VCaP (cell line): ENCODE measurements at regions not wholly inside any gene's neighbourhood (a gene's known extent, or its start where the extent isn't known, plus 50 kb on each side); places are given as distances from the start of the nearest gene placed in this dataset.

Experiments used
- H3K27ac ChIP-seq: fragments of 450-650 bp; 2 replicates; pipeline ENCODE4 v1.5.1; 2017
- TF ChIP-seq, protein P1 (sequence below): fragments of 450-650 bp; conservative IDR thresholded peaks from 2 replicates; pipeline ENCODE4 v1.5.1; 2017; ENCODE audit warnings: mild to moderate bottlenecking, moderate library complexity

DNA sequence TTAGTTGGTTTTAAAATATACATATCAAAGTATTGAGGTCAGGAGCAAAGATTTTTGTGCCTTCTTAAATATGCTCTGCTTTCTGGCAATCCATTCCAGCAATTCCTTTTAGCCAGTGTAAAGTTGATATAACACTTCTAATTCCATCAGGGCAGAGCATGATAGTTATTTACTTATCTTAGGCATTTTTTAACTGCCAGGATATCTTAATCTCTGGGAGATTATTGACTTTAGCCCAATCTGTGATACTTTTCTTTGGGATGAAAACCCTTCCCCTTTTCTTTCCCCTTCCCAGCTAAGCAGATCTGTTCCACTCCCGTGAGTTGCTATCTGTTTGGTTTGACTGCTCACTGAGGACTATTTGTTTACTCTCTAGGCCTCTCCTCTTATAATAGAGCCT is 168.7 kb upstream of the RSPO3 start:
- H3K27ac ChIP-seq = no peak overlapping the region
- TF ChIP-seq, protein P1, sequence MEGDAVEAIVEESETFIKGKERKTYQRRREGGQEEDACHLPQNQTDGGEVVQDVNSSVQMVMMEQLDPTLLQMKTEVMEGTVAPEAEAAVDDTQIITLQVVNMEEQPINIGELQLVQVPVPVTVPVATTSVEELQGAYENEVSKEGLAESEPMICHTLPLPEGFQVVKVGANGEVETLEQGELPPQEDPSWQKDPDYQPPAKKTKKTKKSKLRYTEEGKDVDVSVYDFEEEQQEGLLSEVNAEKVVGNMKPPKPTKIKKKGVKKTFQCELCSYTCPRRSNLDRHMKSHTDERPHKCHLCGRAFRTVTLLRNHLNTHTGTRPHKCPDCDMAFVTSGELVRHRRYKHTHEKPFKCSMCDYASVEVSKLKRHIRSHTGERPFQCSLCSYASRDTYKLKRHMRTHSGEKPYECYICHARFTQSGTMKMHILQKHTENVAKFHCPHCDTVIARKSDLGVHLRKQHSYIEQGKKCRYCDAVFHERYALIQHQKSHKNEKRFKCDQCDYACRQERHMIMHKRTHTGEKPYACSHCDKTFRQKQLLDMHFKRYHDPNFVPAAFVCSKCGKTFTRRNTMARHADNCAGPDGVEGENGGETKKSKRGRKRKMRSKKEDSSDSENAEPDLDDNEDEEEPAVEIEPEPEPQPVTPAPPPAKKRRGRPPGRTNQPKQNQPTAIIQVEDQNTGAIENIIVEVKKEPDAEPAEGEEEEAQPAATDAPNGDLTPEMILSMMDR = no peak

DNA sequence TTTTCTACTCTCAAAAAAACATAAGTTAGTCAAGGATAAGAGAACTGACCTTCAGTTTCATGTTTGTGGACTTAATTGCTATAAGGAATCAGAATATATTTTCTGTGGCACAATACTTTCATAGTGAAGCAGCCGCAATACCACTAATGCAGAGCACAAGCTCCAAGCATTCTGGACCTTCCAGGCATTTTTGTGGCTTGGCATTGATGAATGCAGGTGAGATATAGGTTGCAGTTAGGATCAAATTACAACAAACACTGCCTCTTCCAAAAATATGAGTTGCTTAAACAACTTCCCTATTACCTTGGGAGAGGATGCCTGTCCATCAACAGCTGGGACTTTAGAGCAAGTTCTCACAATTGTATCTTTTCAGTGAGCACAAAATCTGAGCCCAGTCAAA is 162.8 kb upstream of the RSPO3 start:
- TF ChIP-seq, protein P1 = no peak
- H3K27ac ChIP-seq = no peak overlapping the region

DNA sequence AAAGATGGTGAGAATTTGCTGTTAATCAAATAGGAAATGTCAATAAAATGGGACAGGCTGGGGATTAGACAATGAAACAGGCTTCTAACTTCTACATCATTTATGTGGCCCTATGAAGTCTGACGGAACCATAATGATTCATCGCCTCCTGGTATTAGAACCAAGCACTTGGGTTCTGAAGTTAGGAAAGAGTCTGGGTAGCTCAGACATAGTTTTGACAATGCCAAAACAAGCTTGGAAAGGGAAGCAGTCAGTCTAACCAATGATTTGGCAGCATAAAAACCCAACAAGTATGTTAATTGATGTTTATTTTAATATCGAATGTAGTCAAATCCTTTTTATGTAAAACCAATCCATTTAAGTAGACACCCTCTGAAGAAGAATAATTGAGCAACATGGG is 160.8 kb upstream of the RSPO3 start:
- TF ChIP-seq, protein P1 = no peak
- H3K27ac ChIP-seq = no peak overlapping the region

DNA sequence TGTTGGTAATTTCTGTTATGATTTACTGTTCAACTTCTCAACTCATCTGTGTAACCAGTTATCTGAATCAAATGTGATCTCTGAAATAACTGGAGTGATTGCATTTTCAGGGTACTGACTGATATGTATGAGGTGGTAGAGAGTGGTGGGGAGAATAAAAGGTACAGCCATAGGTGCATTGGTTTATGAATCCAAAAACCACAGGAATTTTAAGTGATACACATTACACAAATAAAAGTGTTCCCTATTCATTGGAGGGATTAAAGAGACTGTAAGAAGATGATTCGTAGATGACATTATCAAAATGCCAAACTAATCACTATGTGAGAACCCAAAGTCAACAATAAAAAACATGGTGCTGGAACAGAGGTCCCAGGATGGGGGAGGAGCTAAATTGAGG is 158.7 kb upstream of the RSPO3 start:
- TF ChIP-seq, protein P1 = no peak
- no peak overlapping the region for H3K27ac ChIP-seq

DNA sequence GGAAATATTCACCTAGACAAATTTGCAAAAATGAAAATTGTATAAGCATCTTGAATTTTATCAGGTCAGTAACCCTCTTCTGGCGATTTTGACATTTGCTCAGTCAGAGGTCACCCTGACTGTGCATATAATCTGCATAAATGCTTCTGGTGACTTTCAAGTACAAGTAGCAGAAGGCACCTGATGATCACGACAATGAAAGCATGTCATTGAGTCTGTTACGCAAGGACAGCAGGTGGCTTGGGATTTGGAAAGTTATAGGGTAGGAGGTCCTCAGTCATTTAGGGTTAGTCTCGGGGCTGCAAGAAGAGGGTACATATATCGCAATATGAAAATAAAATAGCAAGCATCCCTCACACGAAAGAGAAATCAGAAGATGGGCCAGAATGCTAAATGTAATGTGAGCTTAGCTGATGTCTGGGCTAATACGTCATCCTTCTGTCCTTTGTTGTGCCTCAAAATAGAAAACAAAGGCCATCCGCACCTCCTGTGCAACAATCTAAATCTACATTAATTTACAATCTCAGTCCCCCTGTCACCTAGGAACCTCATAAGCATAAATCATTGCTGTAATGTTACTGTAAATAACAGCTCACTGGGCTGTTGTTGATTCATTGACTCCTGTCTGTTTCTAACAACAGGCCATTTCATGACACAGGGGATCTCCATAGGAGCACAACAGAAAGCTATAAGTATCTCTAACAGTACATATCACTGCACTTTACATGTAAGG is 155.2 kb upstream of the RSPO3 start:
- TF ChIP-seq, protein P1 = no peak
- H3K27ac ChIP-seq = no peak overlapping the region

DNA sequence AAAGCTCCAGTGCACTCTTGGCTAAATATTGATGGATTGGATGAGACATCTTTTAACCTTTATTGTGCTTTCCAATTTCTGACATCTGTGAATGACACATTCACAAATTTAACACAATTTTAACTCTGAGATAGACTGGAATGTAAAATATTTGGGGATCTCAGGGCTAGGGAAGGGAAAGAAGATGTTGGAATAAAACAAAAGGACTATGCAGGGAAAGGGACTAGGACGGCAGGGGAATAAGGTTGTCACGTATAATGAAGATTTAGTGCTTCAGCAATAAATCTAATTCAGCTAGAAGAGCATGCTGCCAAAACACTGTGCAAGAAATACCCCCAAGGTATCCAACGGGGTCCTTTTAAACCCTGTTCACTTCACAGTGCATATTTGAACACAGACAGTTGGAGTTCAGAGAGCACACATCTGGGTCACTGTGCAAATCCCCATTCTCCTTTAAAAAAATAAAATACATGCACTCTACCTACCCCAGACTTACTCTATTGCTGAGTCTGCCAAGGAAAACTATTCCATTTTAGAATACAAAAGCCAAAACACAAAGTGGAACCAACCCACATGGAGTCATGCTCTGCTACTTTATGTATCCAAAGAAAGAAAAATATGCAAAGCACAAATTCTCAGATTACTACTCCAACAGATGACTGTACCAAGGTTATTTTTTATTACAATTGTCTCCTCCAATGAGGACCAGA is 151.0 kb upstream of the RSPO3 start:
- H3K27ac ChIP-seq = no peak overlapping the region
- TF ChIP-seq, protein P1 = no peak

DNA sequence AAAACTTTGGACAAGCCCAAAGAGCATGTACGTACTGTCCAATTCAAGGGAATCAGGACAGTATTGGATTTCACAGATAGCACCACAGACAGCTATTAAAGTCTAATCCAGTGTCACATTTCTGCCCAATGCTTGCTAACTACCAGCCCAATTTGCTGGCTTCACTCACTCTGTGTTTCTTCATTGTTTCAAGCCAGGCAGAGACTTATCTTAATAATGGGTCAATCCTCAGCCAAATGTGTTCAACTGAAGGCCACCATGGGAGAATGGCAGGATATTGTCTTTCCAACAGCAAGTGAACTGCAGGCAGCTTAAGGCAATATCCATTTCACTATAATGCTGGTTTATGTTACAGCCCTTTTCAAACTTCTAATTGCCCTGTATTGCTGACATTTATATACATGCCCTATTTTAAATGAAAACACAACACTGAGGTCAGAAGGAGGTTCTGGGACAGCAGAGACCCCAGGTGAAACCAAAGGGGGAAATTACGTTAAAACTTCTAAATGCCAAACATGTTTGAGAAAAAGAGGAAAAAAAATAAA is 142.1 kb upstream of the RSPO3 start:
- TF ChIP-seq, protein P1 = no peak
- no peak overlapping the region for H3K27ac ChIP-seq
